GM23338 (cell line): ENCODE measurements at regions not wholly inside any gene's neighbourhood (a gene's known extent, or its start where the extent isn't known, plus 50 kb on each side); places are given as distances from the start of the nearest gene placed in this dataset.

Experiments
- ATAC-seq: fragments of 200-7000 bp; cut with Tn5 transposase; 3 replicates; pipeline ENCODE4 v1.9.1; 2020
- DNase-seq: peaks from one replicate; pipeline ENCODE4 v3.0.0-alpha.2; 2015; ENCODE audit warnings: low spot score
- H2AFZ ChIP-seq: fragments of 200-600 bp; sonication (generic); 2 replicates; pipeline ENCODE4 v1.8.0; 2016; ENCODE audit warnings: antibody characterized with exemption, mild to moderate bottlenecking, moderate library complexity
- H3F3A ChIP-seq: fragments of 200-600 bp; sonication (generic); replicated peaks from 2 replicates; pipeline ENCODE4 v1.8.0; 2017; ENCODE audit warnings: antibody characterized with exemption, mixed run types, low read depth
- H3K27ac ChIP-seq: fragments of 200-600 bp; sonication (generic); 2 replicates; pipeline ENCODE4 v1.6.1; 2016; ENCODE audit warnings: low read depth
- H3K27me3 ChIP-seq: fragments of 200-600 bp; sonication (generic); 2 replicates; pipeline ENCODE4 v1.8.0; 2016; ENCODE audit warnings: mild to moderate bottlenecking, mixed run types, moderate library complexity; ENCODE audit not compliant: insufficient read depth
- H3K36me3 ChIP-seq: fragments of 200-600 bp; sonication (generic); 2 replicates; pipeline ENCODE4 v1.8.0; 2016; ENCODE audit warnings: mild to moderate bottlenecking; ENCODE audit not compliant: insufficient read depth
- H3K4me1 ChIP-seq: fragments of 200-600 bp; sonication (generic); 2 replicates; pipeline ENCODE4 v1.8.0; 2016; ENCODE audit warnings: mild to moderate bottlenecking, moderate library complexity; ENCODE audit not compliant: insufficient read depth
- H3K4me2 ChIP-seq: fragments of 200-600 bp; sonication (generic); 2 replicates; pipeline ENCODE4 v1.7.1; 2017; ENCODE audit warnings: mixed run types
- H3K4me3 ChIP-seq: fragments of 200-600 bp; sonication (generic); 2 replicates; pipeline ENCODE4 v1.6.1; 2016; ENCODE audit warnings: mixed run types
- H3K79me2 ChIP-seq: fragments of 200-600 bp; sonication (generic); replicated peaks from 2 replicates; pipeline ENCODE4 v1.8.0; 2017; ENCODE audit warnings: mild to moderate bottlenecking; ENCODE audit not compliant: insufficient read depth
- H3K9me2 ChIP-seq: fragments of 200-600 bp; sonication (generic); 2 replicates; pipeline ENCODE4 v1.8.0; 2017; ENCODE audit not compliant: insufficient read depth
- H4K20me1 ChIP-seq: fragments of 200-600 bp; sonication (generic); replicated peaks from 2 replicates; pipeline ENCODE4 v1.8.0; 2017; ENCODE audit warnings: mild to moderate bottlenecking; ENCODE audit not compliant: insufficient read depth
- H3K27ac Mint-ChIP-seq: 2 replicates; pipeline ENCODE4 v1.8.0; 2020; ENCODE audit warnings: inconsistent platforms, mild to moderate bottlenecking, moderate library complexity, mixed read lengths
- H3K27me3 Mint-ChIP-seq: 3 replicates; pipeline ENCODE4 v1.8.0; 2022; ENCODE audit warnings: low read depth, mild to moderate bottlenecking, moderate library complexity, mixed read lengths, inconsistent platforms; ENCODE audit not compliant: insufficient read depth, poor library complexity
- H3K36me3 Mint-ChIP-seq: 3 replicates; pipeline ENCODE4 v1.8.0; 2021; ENCODE audit warnings: low read depth, mild to moderate bottlenecking, inconsistent platforms, moderate library complexity, mixed read lengths
- H3K4me1 Mint-ChIP-seq: 3 replicates; pipeline ENCODE4 v1.8.0; 2020; ENCODE audit warnings: mild to moderate bottlenecking, inconsistent platforms, mixed read lengths
- H3K4me3 Mint-ChIP-seq: 3 replicates; pipeline ENCODE4 v1.8.0; 2021; ENCODE audit warnings: moderate library complexity, mild to moderate bottlenecking, inconsistent platforms, mixed read lengths
- H3K9me3 Mint-ChIP-seq: 3 replicates; pipeline ENCODE4 v1.8.0; 2020; ENCODE audit warnings: moderate library complexity, mild to moderate bottlenecking, inconsistent platforms, mixed read lengths
- EZH2 ChIP-seq: fragments of 200-600 bp; sonication (generic); IDR thresholded peaks from one replicate; pipeline ENCODE4 v1.8.0; 2017; ENCODE audit warnings: antibody characterized with exemption, mild to moderate bottlenecking, low read depth; ENCODE audit not compliant: unreplicated experiment
- EZH2phosphoT487 ChIP-seq: fragments of 200-600 bp; sonication (generic); IDR thresholded peaks from one replicate; pipeline ENCODE4 v1.8.1; 2018; ENCODE audit warnings: antibody characterized with exemption; ENCODE audit not compliant: unreplicated experiment
- JUNB ChIP-seq: IDR thresholded peaks from one replicate; pipeline ENCODE4 v1.6.1; 2016; ENCODE audit warnings: antibody characterized with exemption; ENCODE audit not compliant: unreplicated experiment
- NANOG ChIP-seq: IDR thresholded peaks from 2 replicates; pipeline ENCODE4 v1.6.1; 2016; ENCODE audit warnings: antibody characterized with exemption, borderline replicate concordance
- POLR2AphosphoS5 ChIP-seq: IDR thresholded peaks from 2 replicates; pipeline ENCODE4 v1.6.1; 2016; ENCODE audit warnings: antibody characterized with exemption, low read depth
- ZNF331 ChIP-seq: fragments of 250-450 bp; sonication (Bioruptor Pico); IDR thresholded peaks from 2 replicates; pipeline ENCODE4 v1.5.0; 2020; ENCODE audit warnings: low read depth, mild to moderate bottlenecking, moderate library complexity
- TF ChIP-seq, protein P1 (sequence below): IDR thresholded peaks from one replicate; pipeline ENCODE4 v1.6.1; 2018; ENCODE audit warnings: antibody characterized with exemption; ENCODE audit not compliant: unreplicated experiment
- TF ChIP-seq, protein P2 (sequence below), 2 experiments: fragments of 200-600 bp in 1 of 2; sonication (generic) in 1 of 2; conservative IDR thresholded peaks; 2 replicates each; pipeline versions ENCODE4 v1.5.1 to v1.6.1; 2016 to 2017; ENCODE audit warnings: antibody characterized with exemption in 2 of 2, low read depth in 2 of 2, mild to moderate bottlenecking in 2 of 2, moderate library complexity in 1 of 2
- TF ChIP-seq, protein P3 (sequence below): IDR thresholded peaks from 2 replicates; pipeline ENCODE4 v1.6.1; 2016; ENCODE audit warnings: antibody characterized with exemption

GRCh38 chr1:181425566-181425965 is 57.8 kb upstream of the CACNA1E start:
- no peak for TF ChIP-seq ZNF331 (CRISPR knock-in tag)
- TF ChIP-seq, protein P1, sequence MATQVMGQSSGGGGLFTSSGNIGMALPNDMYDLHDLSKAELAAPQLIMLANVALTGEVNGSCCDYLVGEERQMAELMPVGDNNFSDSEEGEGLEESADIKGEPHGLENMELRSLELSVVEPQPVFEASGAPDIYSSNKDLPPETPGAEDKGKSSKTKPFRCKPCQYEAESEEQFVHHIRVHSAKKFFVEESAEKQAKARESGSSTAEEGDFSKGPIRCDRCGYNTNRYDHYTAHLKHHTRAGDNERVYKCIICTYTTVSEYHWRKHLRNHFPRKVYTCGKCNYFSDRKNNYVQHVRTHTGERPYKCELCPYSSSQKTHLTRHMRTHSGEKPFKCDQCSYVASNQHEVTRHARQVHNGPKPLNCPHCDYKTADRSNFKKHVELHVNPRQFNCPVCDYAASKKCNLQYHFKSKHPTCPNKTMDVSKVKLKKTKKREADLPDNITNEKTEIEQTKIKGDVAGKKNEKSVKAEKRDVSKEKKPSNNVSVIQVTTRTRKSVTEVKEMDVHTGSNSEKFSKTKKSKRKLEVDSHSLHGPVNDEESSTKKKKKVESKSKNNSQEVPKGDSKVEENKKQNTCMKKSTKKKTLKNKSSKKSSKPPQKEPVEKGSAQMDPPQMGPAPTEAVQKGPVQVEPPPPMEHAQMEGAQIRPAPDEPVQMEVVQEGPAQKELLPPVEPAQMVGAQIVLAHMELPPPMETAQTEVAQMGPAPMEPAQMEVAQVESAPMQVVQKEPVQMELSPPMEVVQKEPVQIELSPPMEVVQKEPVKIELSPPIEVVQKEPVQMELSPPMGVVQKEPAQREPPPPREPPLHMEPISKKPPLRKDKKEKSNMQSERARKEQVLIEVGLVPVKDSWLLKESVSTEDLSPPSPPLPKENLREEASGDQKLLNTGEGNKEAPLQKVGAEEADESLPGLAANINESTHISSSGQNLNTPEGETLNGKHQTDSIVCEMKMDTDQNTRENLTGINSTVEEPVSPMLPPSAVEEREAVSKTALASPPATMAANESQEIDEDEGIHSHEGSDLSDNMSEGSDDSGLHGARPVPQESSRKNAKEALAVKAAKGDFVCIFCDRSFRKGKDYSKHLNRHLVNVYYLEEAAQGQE: no peak
- TF ChIP-seq POLR2AphosphoS5: no peak
- TF ChIP-seq EZH2: no peak
- DNase-seq (no peak), ATAC-seq (no peak)
- H3K27ac ChIP-seq: no peak overlapping the region
- H3K79me2 ChIP-seq: no peaks in the 10 kb centered on the region
- no peaks in the 10 kb centered on the region for H3K4me1 ChIP-seq
- Mint-ChIP-seq H3K36me3 (no peaks in the 10 kb centered on the region; the same call in 2 of the 3 replicates), H3K27me3 (peaks cover 11% of the 10 kb centered on the region), H3K4me1 (peaks cover 4% of the 10 kb centered on the region; the same call in 1 of the 3 replicates), H3K27ac (no peak overlapping the region), H3K4me3 (no peak overlapping the region), H3K9me3 (peaks cover 2% of the 10 kb centered on the region; the same call in 1 of the 3 replicates)
- H3F3A ChIP-seq: no peaks in the 10 kb centered on the region
- no peaks in the 10 kb centered on the region for H3K36me3 ChIP-seq
- no peaks in the 10 kb centered on the region for H4K20me1 ChIP-seq
- H3K4me2 ChIP-seq: no peak overlapping the region
- H3K4me3 ChIP-seq: no peak overlapping the region
- no peak overlapping the region for H2AFZ ChIP-seq
- H3K9me2 ChIP-seq: no peaks in the 10 kb centered on the region
- no peaks in the 10 kb centered on the region for H3K27me3 ChIP-seq

- no peak overlapping the region for H3K27ac ChIP-seq
- no peak overlapping the region for H2AFZ ChIP-seq
- H3K9me3 Mint-ChIP-seq: peaks cover 2% of the 10 kb centered on the region; the same call in 1 of the 3 replicates
- no peaks in the 10 kb centered on the region for H3K36me3 ChIP-seq
- H4K20me1 ChIP-seq: no peaks in the 10 kb centered on the region
- TF ChIP-seq, protein P1: no peak
- TF ChIP-seq, protein P2, sequence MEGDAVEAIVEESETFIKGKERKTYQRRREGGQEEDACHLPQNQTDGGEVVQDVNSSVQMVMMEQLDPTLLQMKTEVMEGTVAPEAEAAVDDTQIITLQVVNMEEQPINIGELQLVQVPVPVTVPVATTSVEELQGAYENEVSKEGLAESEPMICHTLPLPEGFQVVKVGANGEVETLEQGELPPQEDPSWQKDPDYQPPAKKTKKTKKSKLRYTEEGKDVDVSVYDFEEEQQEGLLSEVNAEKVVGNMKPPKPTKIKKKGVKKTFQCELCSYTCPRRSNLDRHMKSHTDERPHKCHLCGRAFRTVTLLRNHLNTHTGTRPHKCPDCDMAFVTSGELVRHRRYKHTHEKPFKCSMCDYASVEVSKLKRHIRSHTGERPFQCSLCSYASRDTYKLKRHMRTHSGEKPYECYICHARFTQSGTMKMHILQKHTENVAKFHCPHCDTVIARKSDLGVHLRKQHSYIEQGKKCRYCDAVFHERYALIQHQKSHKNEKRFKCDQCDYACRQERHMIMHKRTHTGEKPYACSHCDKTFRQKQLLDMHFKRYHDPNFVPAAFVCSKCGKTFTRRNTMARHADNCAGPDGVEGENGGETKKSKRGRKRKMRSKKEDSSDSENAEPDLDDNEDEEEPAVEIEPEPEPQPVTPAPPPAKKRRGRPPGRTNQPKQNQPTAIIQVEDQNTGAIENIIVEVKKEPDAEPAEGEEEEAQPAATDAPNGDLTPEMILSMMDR (conservative IDR thresholded peaks at IDR 0.05; ENCODE audit: low read depth in 2 of 2): no peak
- no peak for TF ChIP-seq NANOG
- TF ChIP-seq, protein P3, sequence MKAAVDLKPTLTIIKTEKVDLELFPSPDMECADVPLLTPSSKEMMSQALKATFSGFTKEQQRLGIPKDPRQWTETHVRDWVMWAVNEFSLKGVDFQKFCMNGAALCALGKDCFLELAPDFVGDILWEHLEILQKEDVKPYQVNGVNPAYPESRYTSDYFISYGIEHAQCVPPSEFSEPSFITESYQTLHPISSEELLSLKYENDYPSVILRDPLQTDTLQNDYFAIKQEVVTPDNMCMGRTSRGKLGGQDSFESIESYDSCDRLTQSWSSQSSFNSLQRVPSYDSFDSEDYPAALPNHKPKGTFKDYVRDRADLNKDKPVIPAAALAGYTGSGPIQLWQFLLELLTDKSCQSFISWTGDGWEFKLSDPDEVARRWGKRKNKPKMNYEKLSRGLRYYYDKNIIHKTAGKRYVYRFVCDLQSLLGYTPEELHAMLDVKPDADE: no peak
- TF ChIP-seq ZNF331 (CRISPR knock-in tag): no peak
- TF ChIP-seq JUNB: no peak
- TF ChIP-seq EZH2phosphoT487: no peak
- H3K4me3 ChIP-seq: no peak overlapping the region
- ATAC-seq: no peak
- no peaks in the 10 kb centered on the region for H3K9me2 ChIP-seq
- peaks cover 6% of the 10 kb centered on the region for H3K4me1 Mint-ChIP-seq
- H3K4me2 ChIP-seq: no peak overlapping the region
- H3K4me1 ChIP-seq: no peaks in the 10 kb centered on the region
- no peak for DNase-seq
- H3F3A ChIP-seq: no peaks in the 10 kb centered on the region
- H3K27ac Mint-ChIP-seq: no peak overlapping the region
- H3K27me3 Mint-ChIP-seq: peaks cover 11% of the 10 kb centered on the region
- H3K79me2 ChIP-seq: no peaks in the 10 kb centered on the region
- H3K27me3 ChIP-seq: no peaks in the 10 kb centered on the region
- H3K36me3 Mint-ChIP-seq: no peaks in the 10 kb centered on the region; the same call in 2 of the 3 replicates
- no peak overlapping the region for H3K4me3 Mint-ChIP-seq
Measured at GRCh38 chr1:181429462-181429861, 53.9 kb upstream of the CACNA1E start.
